ENCODE measurements at regions not wholly inside any gene's neighbourhood (a gene's known extent, or its start where the extent isn't known, plus 50 kb on each side); places are given as distances from the start of the nearest gene placed in this dataset.

DNA sequence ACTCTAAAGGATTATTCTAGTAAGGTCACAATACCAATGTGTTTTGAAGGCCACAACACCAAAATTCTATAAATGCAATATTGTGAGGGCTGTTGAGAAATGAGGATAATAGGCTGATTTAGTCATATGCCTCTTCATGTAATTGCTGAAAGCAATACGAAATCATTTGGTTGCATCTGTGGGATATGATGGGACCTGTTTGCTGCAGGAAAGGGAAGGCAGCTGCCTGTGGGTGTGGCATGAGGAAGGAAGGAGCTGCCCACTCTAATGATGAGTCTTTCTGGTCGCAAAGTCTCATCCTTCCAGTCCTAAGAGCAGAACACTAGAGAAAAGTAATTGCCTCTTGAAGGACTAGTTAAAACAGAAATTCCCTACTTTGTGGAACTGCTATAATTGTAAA, 245.3 kb upstream of the ZPLD1 start:
- TF ChIP-seq, protein P1, sequence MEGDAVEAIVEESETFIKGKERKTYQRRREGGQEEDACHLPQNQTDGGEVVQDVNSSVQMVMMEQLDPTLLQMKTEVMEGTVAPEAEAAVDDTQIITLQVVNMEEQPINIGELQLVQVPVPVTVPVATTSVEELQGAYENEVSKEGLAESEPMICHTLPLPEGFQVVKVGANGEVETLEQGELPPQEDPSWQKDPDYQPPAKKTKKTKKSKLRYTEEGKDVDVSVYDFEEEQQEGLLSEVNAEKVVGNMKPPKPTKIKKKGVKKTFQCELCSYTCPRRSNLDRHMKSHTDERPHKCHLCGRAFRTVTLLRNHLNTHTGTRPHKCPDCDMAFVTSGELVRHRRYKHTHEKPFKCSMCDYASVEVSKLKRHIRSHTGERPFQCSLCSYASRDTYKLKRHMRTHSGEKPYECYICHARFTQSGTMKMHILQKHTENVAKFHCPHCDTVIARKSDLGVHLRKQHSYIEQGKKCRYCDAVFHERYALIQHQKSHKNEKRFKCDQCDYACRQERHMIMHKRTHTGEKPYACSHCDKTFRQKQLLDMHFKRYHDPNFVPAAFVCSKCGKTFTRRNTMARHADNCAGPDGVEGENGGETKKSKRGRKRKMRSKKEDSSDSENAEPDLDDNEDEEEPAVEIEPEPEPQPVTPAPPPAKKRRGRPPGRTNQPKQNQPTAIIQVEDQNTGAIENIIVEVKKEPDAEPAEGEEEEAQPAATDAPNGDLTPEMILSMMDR (IDR thresholded peaks at IDR 0.05 in 4 of 5, conservative IDR thresholded peaks at IDR 0.05 in 1 of 5), result no peak
- TF ChIP-seq POLR2A (IDR thresholded peaks at IDR 0.05), result no peak

Data from gastrocnemius medialis (tissue), 4 donors.